ENCODE measurements at regions not wholly inside any gene's neighbourhood (a gene's known extent, or its start where the extent isn't known, plus 50 kb on each side); places are given as distances from the start of the nearest gene placed in this dataset.
A peak's percentile ranks its signal among the peaks of the same experiment; 100 is the strongest.

DNA sequence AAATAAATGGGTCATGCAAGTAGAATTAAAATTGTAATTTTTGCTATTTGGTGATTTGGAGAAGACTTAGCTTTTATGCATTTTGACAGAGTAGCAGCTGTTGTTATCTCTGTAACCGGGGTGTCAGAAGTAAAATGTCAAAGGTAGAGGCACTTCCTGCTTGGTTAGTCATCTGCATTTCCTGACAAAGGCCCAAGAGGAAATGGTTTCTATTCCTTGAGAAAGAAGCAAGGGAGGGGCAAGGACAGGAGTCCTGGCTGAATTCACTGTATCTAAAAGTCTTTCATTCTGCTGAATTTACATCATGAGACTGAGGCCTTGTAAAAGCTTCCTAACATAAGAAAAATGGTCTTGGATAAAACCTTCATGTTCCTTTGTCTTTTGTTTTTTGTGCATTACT is 550.9 kb upstream of the BOD1L1 start:
- peak; percentile 20 for DNase-seq (ENCODE audit: low read depth)

DNA sequence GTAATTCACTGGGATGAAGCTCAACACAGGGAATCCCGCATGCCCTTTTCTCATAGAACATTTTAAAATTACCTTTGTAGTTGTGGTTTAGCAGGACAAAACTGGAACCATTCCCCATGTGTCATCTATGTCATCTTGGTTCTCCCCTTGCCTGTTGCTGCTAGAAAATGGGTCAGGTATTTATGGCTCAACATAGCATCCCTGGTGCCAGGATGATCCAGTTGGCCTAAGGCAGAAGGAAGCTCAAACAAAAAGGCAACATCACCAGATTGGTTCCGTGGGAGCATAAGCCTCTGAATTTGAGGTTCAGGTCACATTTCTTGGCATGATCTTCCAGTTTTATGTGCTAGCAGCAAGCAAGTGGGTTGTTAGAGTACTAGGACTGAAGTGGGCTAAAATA is 552.6 kb upstream of the BOD1L1 start:
- no peak for DNase-seq (ENCODE audit: low read depth)

DNA sequence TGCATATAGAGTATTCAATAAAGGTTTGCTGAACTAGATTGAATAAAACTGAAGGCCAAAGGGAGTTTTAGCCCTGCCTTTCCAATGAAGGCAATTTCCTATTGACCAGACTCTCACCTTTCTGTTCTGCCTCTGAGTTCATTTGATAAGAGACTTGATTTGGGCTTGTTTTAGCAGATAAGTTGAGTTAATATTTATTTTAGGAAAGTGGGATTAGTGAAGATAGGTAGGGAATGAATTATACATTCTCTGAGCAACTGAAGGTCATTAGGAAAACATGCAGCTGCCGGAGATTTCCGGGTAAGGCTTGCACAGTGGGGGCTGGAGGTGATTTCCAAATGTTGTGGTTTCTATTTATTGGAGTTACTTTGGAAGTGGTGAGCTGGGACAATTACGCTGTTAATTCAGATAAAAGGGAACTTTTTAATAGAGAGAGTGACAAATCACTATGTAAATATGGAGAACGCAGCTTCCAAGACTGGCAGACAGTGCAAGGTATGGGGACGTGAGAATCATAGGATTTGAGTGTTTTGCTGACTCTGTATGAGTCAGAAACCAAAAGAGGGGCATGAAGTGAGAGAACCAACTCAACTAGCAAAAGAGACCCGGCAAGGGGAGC is 553.6 kb upstream of the BOD1L1 start:
- no peak for DNase-seq (ENCODE audit: low read depth)

DNA sequence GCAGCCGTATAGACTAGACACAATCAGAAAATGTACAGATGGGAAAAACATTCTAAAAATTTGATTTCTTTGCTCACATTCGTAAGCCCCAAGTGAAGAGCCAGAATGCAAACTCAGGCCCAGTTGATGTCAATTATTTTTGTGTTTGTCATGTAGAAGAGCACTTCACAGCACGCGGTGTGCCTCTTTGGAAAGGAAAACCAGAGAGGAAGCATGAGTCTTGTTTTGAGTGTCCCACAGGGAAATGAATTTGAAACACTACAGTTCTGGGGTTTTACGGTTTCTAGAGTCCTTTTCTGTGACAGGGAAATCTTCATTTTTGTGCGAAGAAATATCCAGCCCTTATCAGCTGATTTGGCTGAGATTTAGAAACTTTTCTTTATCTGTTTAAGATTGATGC is 554.6 kb upstream of the BOD1L1 start:
- DNase-seq (ENCODE audit: low read depth), result no peak

DNA sequence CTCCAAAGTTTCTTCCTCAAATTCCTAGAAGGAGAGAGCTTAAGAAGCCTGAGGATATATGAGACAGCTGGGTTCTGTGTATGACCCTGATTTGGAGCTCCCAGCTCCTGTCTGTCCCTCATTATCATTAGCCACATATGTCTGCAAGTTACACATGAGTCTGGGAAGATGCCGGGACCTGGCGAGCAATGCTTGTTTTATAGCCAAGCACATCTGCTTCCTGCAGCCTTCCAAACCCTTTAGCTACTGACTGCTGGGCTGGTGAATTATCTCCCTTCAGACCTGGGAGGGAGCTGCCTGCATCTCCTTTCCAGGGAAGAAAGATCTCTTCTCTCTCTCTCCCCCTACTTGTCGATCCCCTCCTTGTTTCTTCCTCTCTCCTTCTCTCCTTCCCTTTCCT is 556.7 kb upstream of the BOD1L1 start:
- DNase-seq (ENCODE audit: low read depth), result no peak

DNA sequence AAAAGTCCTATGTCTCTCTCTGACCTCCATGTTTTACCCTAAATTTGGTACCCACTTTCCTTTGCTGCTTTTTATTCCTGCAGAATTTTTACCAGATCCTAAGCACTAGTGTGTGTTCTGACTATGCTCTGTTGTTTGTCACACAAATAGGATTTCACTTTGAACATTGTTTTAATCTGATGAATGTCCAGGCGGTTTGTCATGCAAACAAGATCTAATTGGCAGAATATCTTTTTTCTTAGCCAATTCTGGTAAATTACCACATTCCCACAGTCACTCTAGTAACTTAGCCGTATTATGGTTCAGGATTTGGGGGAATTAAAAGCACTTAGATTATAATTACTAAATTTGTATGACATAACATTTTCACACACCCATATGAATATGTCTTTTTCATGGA is 557.2 kb upstream of the BOD1L1 start:
- no peak for DNase-seq (ENCODE audit: low read depth)

DNA sequence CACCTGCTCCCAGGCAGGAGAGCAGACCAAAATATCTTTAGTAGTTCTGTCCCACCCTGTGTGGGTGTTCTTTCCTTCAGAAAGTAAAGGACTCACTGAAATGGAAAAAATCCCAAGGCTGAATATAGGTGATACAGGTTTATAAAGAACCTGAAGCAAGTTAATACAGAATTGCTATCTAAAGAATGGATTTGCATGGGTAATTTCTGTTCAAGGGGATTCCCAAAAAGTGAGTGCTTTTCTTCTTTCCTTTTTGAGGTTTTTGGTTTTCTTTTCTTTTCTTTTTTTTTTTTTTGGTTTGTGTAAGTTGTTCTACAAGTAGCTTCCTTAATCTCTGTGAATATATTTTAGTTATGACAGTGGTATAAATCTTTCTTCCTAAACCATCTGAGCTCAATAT is 560.7 kb upstream of the BOD1L1 start:
- DNase-seq (ENCODE audit: low read depth), result no peak

DNA sequence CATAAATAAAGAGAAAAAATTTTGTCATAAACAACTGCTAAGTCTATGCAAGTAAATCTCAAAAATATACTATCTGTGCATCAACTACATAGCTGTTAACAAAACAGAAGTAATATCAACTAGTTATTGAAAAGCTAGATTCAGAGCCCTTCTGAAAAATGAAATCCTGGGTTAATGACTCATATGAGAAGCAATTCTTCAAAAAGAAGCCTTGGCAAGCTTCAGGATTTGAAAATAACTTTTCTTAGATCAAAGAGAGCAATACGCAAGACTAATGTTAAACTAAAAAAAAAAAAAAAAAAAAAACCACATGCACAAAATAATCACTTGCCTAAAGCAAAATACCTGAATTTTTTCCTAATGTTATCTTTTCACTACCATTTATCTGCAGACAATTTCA is 566.1 kb upstream of the BOD1L1 start:
- DNase-seq (ENCODE audit: low read depth), result peak; percentile 24

DNA sequence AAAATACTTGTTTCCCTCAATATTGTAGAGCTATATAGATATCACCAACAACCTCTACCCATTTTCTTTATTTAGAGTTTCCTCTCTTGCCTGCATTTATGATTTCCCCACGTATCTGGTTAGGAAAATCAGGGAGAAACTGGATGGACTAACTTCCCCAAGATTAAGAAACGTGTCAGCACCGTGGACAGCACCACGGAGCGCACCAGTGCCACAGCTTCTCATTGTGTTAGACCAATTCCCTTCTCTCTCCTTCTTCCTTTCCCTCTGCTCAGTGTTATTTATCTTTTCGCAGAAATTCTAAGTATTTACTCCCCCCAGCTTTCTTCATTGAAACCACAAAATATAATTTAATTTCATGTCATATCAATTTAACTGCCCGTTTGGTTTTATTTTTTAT is 568.6 kb upstream of the BOD1L1 start:
- peak; percentile 47 for DNase-seq (ENCODE audit: low read depth)

DNA sequence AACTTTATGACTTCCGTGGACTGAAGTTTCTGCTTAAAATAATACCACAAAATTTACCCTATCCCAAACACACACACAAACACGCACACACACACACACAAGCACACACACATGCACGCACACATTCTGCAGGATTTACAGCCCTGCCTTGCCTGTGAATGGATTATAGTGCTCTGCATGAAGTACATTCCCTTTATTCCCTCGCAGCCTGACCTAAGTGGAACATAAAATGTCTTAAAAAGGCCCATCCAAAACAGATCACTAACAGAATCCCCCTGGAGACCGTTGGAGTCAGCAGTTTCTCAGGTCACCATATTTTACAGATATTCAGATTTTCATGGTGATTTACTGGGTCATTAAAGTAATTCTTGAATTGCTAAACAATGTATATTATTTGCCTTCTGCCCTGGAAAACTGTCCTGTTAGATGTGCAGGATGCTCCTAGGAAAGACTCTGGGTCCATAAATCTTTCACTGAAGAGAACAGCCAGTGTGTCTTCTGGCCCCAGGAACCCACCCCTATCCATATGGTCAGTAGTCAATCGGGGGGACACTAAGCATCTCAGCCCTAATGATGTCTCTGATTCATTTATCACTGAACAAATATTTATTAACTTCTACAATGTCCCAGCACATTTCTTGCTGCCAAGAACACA is 587.7 kb upstream of the BOD1L1 start:
- DNase-seq (ENCODE audit: low read depth), result no peak

DNA sequence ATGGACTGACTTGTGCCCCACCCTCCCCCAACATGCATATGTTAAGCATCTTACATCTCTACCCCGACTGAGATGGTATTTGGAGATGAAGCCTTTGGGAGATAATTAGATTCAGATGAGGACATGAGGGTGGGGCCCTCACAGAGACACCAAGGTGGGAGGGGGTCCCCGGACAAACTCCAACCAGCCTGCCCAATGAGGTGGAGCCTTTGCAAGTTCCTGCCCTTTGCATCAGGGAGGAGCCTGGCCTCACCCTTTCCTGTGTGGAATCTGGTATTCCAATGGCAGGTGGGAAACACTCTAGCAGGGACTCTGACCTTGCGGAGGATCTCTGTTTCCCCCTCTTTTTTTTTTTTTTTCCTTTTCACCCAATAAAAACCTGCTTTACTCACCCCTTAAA is 589.9 kb upstream of the BOD1L1 start:
- DNase-seq (ENCODE audit: low read depth), result no peak

DNA sequence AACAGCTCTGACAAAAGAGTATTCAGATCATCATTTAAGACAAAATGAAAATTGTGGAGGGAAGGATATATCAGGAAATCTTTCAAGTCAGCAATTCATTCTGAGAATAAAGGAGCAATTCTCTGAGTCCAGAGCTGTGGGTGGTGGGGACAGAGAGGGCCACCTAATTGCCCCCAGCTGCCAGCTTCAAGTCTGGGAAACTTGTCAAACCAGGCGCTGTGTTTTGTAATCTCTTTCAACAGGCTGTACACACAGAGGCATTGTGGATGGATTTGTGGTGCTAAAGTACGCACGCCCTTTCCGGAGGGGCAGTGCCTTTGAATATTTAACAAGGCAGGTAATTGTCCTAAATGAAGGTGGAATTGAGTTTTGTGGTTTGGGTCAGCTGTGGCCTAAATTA is 591.1 kb upstream of the BOD1L1 start:
- no peak for DNase-seq (ENCODE audit: low read depth)

DNA sequence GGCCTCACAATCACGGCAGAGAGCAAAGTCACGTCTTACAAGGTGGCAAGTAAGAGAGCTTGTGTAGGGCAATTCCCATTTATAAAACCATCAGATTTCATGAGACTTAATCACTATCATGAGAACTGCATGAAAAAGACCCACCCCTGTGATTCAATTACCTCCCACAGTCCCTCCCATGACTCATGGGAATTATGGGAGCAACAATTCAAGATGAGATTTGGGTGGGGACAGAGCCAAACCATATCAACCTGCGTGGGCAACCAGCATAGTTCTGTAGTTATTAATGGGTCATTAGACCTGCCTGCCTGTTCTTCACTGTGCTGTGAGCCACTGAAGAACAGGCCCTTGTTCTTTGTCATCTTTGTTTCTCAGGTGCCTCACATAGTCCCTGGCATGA is 593.7 kb upstream of the BOD1L1 start:
- DNase-seq (ENCODE audit: low read depth), result no peak

DNA sequence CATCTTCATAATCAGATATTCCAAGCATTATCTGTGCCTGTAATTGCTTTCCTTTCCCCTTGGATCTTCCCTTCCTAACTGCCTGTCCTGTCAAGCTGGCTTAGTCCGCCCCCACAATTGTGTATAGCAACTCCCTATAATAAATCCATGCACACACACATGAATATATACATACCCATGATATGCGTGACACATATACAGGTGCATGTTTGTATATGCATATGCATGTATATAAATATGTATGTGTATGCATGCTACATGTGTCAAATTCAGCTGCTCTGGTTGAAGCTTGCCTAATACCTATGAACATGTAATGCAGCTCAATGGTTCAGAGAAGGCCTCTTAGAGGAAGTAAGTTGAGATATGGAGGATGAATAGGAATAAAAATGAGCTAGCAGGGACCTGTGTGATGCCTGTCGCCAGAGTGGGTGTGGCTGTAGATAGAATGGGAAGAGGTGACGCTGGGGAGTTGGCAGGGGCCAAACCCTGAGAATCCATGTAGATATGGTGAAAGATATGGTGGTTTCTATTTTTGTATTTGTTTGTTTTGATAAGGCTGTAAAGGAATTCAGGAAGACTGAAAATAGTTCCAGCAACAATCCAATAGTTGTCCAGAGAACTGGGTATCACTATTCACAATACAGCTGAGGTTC is 595.0 kb upstream of the BOD1L1 start:
- DNase-seq (ENCODE audit: low read depth), result no peak

DNA sequence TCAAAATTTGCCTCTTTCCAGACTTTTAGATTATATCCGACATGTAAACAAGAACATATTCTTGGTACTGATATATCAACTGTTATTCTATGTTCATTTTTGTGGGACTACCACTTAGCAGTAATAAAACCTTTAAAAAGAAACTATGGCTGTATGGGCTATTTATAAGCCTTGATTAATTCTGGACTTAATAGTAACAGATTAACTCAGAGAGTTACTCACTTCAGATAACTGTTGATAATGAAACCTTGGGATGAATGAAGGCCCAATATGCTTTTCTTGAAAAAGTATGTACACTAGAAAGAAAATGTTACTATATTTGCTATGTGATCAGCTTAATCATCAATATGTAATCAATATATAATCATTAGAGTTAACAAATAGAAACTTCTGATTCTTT is 595.9 kb upstream of the BOD1L1 start:
- no peak for DNase-seq (ENCODE audit: low read depth)

DNA sequence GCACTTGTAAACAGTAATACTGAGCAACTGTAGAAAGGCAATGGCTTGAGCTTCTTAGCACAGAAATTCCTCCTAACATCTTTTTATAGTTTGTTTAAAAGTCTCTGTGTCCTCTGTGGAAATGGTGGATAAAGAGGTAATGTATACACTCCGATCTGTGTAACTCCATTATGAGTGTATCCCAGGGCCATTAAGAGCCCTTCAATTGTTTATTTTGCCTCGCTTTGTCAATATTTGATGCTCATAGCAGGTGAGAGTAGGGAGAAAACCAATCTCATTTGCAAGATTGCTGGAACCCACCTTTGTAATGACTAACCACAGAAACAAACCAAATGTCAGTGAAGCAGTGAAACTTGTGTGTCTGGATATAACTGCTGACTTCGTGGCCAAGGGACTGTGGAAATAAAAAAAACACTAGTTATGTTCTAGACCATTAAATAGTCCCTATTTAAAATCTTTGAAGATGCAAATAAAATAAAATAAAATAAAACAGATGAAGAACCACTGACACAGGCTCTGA is 598.2 kb upstream of the BOD1L1 start:
- DNase-seq (ENCODE audit: low read depth), result no peak

DNA sequence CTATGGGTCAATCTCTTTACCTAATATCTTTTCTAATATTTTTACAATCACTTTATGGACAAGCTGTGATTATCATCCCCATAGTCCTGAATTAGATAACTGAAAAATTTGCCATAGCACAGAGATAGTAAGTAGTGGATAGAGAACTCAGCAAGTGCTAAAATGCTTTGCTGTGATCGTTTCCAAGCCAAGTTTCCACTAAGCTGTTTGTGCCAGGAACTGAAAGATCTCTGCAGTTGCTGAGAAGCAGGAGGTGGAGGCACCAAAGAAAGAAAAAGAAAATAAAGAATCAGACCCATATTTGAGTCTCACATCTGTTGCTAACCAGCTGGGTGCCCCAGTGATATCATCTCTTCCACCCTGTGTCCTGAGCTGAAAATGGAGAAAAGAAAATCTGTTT is 605.6 kb upstream of the BOD1L1 start:
- no peak for DNase-seq (ENCODE audit: low read depth)

DNA sequence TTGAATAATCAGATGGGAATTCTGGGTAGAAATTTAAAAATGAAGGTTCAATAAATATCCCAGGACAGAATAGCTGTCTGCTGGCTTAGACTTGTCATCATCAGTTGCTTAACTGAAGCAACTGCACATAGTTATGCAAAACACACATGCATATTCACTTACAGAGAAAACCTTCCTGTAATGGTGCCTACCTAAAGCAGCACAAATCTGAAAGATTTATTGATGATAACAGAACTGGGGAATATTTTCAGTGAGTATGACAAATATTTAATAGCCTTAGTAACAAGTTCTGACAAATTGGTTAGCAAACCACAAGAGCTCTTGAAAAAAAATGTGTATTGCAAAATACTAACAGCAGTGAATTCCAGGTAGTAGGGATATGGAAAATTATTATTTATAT is 606.8 kb upstream of the BOD1L1 start:
- no peak for DNase-seq (ENCODE audit: low read depth)

DNA sequence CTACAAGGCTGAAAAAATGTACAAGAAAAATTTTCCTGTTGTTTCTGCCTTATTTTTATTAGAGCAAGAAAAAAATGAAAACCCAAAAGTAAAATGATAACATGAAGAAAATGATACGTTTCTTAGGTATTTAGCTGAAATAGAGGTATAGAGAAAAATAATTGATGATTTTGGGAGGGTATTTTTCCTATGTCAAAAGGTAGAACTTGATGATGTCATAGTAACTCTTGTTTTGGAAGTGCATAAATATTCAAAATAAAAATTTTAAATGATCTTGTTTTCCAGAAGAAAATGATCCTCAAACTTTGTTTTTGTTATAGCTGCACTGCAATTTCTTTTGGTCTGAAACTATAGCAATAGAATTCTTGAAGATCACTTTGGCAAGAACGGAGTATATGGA is 608.8 kb upstream of the BOD1L1 start:
- no peak for DNase-seq (ENCODE audit: low read depth)

DNA sequence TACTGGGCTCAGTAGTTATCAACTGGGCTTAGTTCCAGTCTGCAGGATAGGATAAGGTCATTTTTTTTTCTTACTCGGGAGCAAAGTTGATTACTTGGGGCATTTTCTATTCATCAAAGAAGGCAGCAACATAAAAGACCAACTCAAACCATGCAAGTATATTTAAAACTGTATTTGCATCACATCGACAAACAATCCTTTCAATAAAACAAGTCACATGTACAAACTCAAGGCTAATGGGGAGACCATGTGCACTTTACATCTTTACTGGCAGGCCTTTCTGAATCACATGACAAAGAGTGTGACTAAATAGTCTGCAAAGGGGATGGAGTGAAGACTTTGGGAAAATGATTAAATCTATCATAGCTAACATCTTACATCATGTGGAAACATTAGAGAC is 610.4 kb upstream of the BOD1L1 start:
- no peak for DNase-seq (ENCODE audit: low read depth)

DNA sequence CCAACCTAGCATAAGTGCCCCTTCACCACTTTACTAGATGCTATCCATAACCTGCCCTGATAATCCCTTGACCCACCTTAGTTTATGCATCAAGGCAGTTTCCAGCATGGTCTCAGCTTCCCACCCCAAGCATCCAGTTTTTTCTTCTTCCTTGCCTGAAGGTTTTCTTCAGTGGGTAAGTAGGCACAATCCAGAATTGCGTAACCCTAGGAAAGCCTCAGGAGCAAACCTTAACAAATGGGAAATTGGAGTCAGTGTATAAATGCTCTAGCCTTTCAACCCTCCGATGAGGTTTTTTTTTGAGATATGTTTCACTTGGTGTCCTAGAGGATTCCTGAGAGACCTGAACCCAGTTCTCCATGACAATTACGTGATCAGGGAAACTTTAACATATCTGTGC is 614.0 kb upstream of the BOD1L1 start:
- no peak for DNase-seq (ENCODE audit: low read depth)

DNA sequence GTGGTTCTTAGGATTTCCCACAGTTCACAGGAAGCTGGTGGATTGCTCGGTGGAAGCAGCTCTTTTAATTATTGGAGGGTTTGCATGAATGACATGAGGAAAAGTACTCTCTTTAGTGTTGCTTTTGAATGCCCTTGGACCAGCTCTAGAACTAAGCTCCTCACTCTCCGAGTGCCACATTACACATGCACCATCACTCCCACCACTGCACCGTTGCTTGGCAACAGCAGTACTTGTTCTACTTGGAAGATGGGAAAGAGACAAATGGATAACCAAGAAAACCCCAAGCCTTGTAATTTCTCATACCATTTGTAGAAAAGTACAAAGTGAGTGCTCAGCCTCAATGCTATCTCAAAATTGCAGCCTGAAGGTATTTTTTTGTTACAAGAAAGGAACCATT is 620.2 kb upstream of the BOD1L1 start:
- DNase-seq (ENCODE audit: low read depth), result no peak

DNA sequence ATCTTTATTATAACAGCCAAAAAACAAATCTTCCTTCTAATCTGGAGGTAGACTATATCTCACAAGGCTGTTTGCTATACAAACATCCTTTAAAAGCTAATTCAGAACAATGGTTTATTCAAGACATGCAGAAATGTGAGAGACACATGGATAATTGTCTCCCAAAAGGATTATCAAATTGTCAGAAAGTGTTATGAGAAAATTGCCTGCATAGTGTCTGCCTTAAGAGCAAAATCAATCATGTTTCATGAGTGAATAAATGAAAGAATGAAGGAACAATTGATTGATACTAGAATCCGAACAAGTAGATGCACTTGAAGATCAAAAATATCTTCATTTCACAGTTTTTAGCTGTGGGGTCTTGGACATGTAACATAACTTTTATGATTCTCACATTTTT is 621.7 kb upstream of the BOD1L1 start:
- DNase-seq (ENCODE audit: low read depth), result no peak

DNA sequence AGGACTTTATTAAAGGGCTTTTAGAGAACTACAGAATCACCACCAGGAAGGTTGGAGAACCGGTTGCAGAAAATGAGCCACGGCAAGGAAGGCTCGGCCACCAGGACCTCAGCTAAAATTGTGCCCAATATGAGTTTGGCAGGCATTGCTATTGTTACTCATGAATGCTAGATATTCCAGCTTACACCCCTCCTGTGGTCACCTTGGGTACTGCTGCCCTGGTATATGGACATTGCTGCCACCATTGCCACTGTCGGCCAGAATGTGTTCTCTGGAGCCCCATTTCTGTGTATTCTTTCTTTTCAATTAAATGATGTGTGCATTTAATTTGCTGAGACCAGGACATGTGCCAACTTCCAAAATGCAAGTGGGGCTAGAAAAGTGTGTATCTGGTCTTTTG is 626.7 kb upstream of the BOD1L1 start:
- no peak for DNase-seq (ENCODE audit: low read depth)

All from stromal cell of bone marrow (primary cell).